Naive thymus-derived CD8-positive, alpha-beta T cell (primary cell): ENCODE measurements at regions not wholly inside any gene's neighbourhood (a gene's known extent, or its start where the extent isn't known, plus 50 kb on each side); places are given as distances from the start of the nearest gene placed in this dataset.

ENCODE experiments used
- ATAC-seq, 2 donors: fragments of 150-1000 bp; cut with Tn5 transposase in 1 of 2; sonication (Bioruptor Pico), chemical (Tn5 transposase) in 1 of 2; 1 replicate in 1 of 2; 2 replicates in 1 of 2; pipeline ENCODE4 v1.10.0; 2021; ENCODE audit warnings: mild to moderate bottlenecking in 2 of 2, moderate library complexity in 2 of 2
- POLR2A ChIA-PET: fragments of 350-600 bp; sonication (Branson Sonifier 250); formaldehyde crosslinking; loops from one replicate; lab custom pipeline; 2021; ENCODE audit warnings: antibody characterized with exemption; lab: Charles Lee
- DNase-seq, 10 donors: peaks; one replicate each; pipeline versions ENCODE4 v3.0.0 to v3.0.0-alpha.2; 2020 to 2022
- H3K27ac Mint-ChIP-seq, 10 donors: one replicate each; pipeline ENCODE4 v1.8.0; 2020 to 2022; ENCODE audit warnings: mild to moderate bottlenecking in 10 of 10, mixed read lengths in 10 of 10, moderate library complexity in 4 of 10, inconsistent platforms in 1 of 10
- H3K27me3 Mint-ChIP-seq, 5 donors: one replicate each; pipeline ENCODE4 v1.8.0; 2021 to 2022; ENCODE audit warnings: mixed read lengths in 5 of 5
- H3K36me3 Mint-ChIP-seq, 3 donors: one replicate each; pipeline ENCODE4 v1.8.0; 2020 to 2022; ENCODE audit warnings: mixed read lengths in 3 of 3, mild to moderate bottlenecking in 2 of 3, inconsistent platforms in 1 of 3
- H3K4me1 Mint-ChIP-seq, 4 donors: one replicate each; pipeline ENCODE4 v1.8.0; 2021 to 2022; ENCODE audit warnings: mixed read lengths in 4 of 4
- H3K4me3 Mint-ChIP-seq, 10 donors: one replicate each; pipeline ENCODE4 v1.8.0; 2020 to 2022; ENCODE audit warnings: mild to moderate bottlenecking in 10 of 10, mixed read lengths in 10 of 10, moderate library complexity in 6 of 10, inconsistent platforms in 1 of 10
- H3K9me3 Mint-ChIP-seq, 9 donors: one replicate each; pipeline ENCODE4 v1.8.0; 2020 to 2022; ENCODE audit warnings: mixed read lengths in 9 of 9, mild to moderate bottlenecking in 3 of 9, inconsistent platforms in 1 of 9, moderate library complexity in 1 of 9

DNA sequence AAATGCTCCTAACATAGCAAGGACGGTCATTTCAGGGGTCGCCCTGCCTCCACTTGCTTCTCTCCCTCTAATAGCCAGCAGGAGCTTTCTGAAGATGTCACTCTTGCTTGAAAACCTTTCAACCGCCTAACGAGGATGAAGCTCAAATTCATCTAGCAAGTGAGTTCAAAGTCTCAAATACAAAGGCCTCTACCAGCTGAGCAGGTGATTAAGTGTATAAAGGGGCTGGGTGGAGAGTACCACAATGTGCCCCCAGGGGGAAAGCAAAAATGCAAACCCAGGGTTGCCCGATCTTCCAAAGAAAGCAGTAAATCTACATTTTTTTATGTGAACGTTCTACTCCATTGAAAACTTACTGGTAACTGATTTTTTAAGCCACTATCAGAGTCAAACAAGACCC lies 50.4 kb upstream of the GRIP2 start:
- Mint-ChIP-seq H3K4me3 (no peak overlapping the region), H3K27ac (no peak overlapping the region), H3K9me3 (no peaks in the 10 kb centered on the region), H3K36me3 (no peaks in the 10 kb centered on the region), H3K27me3 (peaks cover 14 to 79% (median 29%) of the 10 kb centered on the region in 5 donors), H3K4me1 (no peaks in the 10 kb centered on the region)
- ATAC-seq: no peak
- DNase-seq: no peak
- POLR2A ChIA-PET: no interaction called here

DNA sequence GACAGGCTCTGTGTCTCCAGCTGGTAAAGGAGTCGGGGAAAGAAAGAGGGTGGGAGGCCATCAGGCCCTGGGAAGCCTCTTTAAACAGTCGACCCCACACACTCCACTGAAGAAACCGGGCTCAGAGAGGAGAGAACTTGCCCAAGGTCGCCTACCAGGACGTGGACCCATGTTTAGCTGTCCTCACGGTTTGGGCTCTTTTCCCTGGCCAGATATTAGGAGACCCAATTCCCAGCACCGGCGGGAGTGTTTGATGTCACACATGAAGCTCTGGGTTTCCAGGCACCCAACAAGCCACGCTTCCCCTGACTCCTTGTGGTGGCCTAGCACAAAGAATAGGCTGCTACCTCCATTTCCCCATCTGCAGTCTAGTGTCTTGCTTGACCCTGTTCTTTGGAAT lies 52.2 kb upstream of the GRIP2 start:
- DNase-seq: no peak
- no peak overlapping the region for H3K4me3 Mint-ChIP-seq
- no peak overlapping the region for H3K27ac Mint-ChIP-seq
- H3K9me3 Mint-ChIP-seq: peaks cover 0 to 10% (median 0%) of the 10 kb centered on the region in 9 donors
- H3K27me3 Mint-ChIP-seq: peaks cover 24 to 85% (median 34%) of the 10 kb centered on the region in 5 donors
- POLR2A ChIA-PET: no interaction called here
- H3K36me3 Mint-ChIP-seq: peaks cover 0 to 5% (median 0%) of the 10 kb centered on the region in 3 donors
- ATAC-seq: no peak
- no peaks in the 10 kb centered on the region for H3K4me1 Mint-ChIP-seq

DNA sequence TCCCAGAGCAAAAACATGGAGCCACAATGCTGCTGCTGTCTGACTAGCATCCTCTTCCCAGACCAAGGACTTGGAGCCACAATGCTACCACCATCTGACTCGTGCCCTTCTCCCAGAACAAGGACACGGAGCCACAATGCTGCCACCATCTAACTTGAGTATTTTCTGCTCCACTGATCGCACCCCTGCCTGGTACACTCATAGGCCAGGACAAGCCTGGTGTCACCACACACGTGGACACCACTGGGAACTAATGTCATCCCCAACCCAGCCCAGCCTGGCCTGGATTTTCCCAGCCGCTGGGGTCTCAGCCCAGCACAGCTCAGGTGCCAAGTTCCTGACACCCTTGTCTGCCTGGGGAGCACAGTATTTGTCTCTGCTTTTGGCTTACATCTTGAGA lies 52.7 kb upstream of the GRIP2 start:
- Mint-ChIP-seq H3K4me3 (no peak overlapping the region), H3K4me1 (no peaks in the 10 kb centered on the region), H3K36me3 (peaks cover 0 to 5% (median 0%) of the 10 kb centered on the region in 3 donors), H3K9me3 (peaks cover 0 to 10% (median 0%) of the 10 kb centered on the region in 9 donors), H3K27me3 (peaks cover 21 to 82% (median 33%) of the 10 kb centered on the region in 5 donors), H3K27ac (no peak overlapping the region)
- POLR2A ChIA-PET: no interaction called here
- ATAC-seq (no peak), DNase-seq (no peak)

DNA sequence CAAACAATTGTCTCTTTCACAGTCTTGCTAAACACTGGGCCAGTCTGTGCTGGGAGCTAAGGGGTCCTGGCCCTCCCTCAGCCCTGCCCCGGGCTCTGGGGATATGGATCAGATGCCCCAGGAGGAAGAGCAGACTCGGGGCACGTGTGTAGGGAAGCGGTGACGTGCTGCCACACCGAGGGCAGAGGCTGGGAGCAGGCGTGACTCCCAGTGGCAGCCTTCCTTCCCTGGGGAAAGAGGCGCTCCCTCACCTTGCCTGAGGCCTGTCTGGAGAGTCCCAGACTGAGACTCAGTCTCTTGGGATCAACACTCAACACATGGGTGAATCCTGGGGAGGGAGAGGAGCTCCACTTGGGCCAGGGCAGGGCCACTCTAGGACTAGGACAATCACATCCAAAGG lies 54.1 kb upstream of the GRIP2 start:
- DNase-seq: peak in 1 of 10 donors; percentile 15
- no peak for ATAC-seq
- Mint-ChIP-seq H3K36me3 (peaks cover 0 to 13% (median 0%) of the 10 kb centered on the region in 3 donors), H3K27me3 (peaks cover 27 to 82% (median 40%) of the 10 kb centered on the region in 5 donors), H3K4me1 (peaks cover 0 to 10% (median 4%) of the 10 kb centered on the region in 4 donors), H3K27ac (no peak overlapping the region), H3K4me3 (no peak overlapping the region), H3K9me3 (peaks cover 0 to 17% (median 7%) of the 10 kb centered on the region in 9 donors)
- POLR2A ChIA-PET: no interaction called here

DNA sequence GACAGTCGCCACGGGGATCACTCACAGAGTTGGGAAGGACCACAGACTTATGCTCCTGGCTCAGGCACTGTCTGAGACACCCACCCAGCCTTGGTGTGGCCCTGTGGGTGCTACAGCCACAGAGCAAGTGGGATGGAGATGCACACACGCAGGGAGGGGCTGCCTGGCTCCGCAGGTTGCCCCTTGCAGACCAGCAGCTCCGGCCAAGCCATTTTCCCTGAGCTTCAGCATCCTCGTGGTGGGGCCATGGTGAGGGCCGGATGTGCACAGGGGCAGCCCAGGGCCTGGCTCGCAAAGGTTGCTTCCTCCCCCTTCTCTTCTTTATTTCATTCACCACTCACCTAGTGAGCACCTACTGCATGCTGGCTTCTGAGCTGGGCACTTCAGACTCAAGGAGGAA lies 55.4 kb upstream of the GRIP2 start:
- peaks cover 0 to 10% (median 4%) of the 10 kb centered on the region in 4 donors for H3K4me1 Mint-ChIP-seq
- POLR2A ChIA-PET: no interaction called here
- ATAC-seq (no peak), DNase-seq (peak in 1 of 10 donors; percentile 43)
- peaks cover 0 to 25% (median 7%) of the 10 kb centered on the region in 9 donors for H3K9me3 Mint-ChIP-seq
- no peak overlapping the region for H3K4me3 Mint-ChIP-seq
- peaks cover 0 to 13% (median 4%) of the 10 kb centered on the region in 3 donors for H3K36me3 Mint-ChIP-seq
- H3K27me3 Mint-ChIP-seq: peaks cover 33 to 82% (median 50%) of the 10 kb centered on the region in 5 donors
- no peak overlapping the region for H3K27ac Mint-ChIP-seq

DNA sequence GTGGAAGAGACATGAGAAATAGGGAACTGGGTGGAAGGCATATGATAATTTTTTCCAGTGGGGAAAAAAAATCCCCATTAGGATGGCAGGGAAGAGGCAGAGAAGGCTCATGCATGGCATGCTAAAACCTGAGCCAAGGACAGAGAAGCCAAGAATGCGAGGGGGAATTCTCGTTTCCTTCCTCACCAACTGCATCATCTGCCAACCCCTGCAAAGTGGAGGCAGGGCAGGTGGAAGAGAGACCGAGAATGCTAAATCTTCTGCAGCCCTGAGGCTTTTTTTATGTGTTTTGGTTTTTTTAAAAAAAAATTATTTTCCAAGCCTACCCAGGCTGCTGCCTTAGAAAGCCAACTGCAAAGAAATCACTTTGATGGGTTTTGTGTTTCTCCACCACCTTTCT lies 54.3 kb upstream of the CCDC174 start:
- DNase-seq: peak in 1 of 10 donors; percentile 30
- POLR2A ChIA-PET: no interaction called here
- Mint-ChIP-seq H3K36me3 (peaks cover 0 to 18% (median 5%) of the 10 kb centered on the region in 3 donors), H3K4me3 (no peak overlapping the region), H3K9me3 (peaks cover 0 to 25% (median 9%) of the 10 kb centered on the region in 9 donors), H3K4me1 (peaks cover 0 to 10% (median 6%) of the 10 kb centered on the region in 4 donors), H3K27me3 (peaks cover 39 to 83% (median 58%) of the 10 kb centered on the region in 5 donors), H3K27ac (no peak overlapping the region)
- no peak for ATAC-seq

DNA sequence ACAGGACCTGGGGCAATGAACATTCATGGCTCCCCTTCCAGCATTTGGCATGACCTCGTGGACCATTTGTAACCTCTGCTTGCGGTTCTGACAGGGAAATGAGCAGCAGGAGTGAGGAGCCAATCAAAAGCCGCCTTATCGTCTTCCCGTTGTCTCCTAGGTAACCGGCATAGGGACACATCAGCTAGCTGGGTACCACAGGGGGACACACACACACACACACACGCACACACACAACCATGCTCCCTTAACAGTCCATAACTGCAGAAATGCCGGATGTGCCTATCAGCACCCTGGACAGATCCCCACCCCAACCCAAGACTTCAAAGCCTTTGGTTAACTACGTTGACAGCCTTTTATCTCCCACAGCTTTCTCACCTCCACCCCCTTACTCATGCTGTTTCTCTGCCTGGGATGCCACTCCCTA lies 53.4 kb upstream of the CCDC174 start:
- ATAC-seq (peak; percentile 46 to 73), DNase-seq (peak in 9 of 10 donors; percentile 24 to 64 (median 41))
- Mint-ChIP-seq H3K27me3 (peaks cover 39 to 78% (median 56%) of the 10 kb centered on the region in 5 donors), H3K27ac (no peak overlapping the region), H3K4me3 (no peak overlapping the region), H3K36me3 (peaks cover 0 to 19% (median 5%) of the 10 kb centered on the region in 3 donors), H3K4me1 (peaks cover under 1 to 10% (median 6%) of the 10 kb centered on the region in 4 donors), H3K9me3 (peaks cover 0 to 26% (median 9%) of the 10 kb centered on the region in 9 donors)
- POLR2A ChIA-PET: no interaction called here

DNA sequence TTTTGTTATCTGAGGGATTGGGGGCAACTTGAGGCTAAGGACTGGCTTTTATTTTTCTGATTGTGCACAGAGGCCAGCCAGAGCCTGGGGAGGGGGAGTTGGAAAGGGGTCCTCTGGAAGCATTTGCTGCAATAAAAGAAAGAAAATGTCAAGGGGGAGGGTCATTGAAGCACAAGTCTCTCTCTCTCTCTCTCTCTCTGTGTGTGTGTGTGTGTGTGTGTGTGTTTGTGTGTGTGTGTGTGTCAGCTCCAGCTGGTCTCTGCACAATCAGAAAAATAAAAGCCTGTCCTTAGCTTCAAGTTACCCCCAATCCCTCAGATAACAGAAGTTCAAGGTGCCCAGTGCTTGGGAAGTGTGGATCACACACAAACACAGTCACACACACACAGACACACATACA lies 52.1 kb upstream of the CCDC174 start:
- peaks cover 0 to 30% (median 9%) of the 10 kb centered on the region in 9 donors for H3K9me3 Mint-ChIP-seq
- peaks cover 3 to 10% (median 8%) of the 10 kb centered on the region in 4 donors for H3K4me1 Mint-ChIP-seq
- ATAC-seq (no peak), DNase-seq (no peak)
- POLR2A ChIA-PET: no interaction called here
- H3K27ac Mint-ChIP-seq: no peak overlapping the region
- peaks cover 0 to 26% (median 5%) of the 10 kb centered on the region in 3 donors for H3K36me3 Mint-ChIP-seq
- H3K27me3 Mint-ChIP-seq: peaks cover 47 to 78% (median 61%) of the 10 kb centered on the region in 5 donors
- H3K4me3 Mint-ChIP-seq: no peak overlapping the region

DNA sequence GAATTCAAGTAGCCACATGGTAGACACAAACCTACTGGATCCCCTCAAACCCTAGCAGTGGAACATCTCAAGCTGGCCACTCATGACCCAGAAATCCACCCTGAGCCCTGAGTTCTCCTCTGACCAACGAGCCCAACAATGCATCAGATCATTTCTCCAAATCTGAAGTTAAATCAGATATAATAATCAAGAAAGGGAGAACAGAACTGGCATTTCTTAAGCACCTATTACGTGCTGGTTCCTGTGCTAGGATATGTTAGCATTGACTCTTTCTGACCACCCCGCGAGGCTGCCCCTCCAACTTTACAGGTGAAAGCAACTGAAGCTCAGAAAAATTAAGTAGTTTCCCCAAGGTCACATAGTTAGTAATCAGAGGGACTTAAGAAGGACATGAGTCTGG lies 51.5 kb upstream of the CCDC174 start:
- Mint-ChIP-seq H3K36me3 (peaks cover 0 to 26% (median 5%) of the 10 kb centered on the region in 3 donors), H3K4me3 (no peak overlapping the region), H3K9me3 (peaks cover 0 to 30% (median 9%) of the 10 kb centered on the region in 9 donors), H3K27me3 (peaks cover 52 to 84% (median 65%) of the 10 kb centered on the region in 5 donors), H3K4me1 (peaks cover 3 to 10% (median 8%) of the 10 kb centered on the region in 4 donors), H3K27ac (no peak overlapping the region)
- ATAC-seq (no peak), DNase-seq (no peak)
- POLR2A ChIA-PET: no interaction called here

DNA sequence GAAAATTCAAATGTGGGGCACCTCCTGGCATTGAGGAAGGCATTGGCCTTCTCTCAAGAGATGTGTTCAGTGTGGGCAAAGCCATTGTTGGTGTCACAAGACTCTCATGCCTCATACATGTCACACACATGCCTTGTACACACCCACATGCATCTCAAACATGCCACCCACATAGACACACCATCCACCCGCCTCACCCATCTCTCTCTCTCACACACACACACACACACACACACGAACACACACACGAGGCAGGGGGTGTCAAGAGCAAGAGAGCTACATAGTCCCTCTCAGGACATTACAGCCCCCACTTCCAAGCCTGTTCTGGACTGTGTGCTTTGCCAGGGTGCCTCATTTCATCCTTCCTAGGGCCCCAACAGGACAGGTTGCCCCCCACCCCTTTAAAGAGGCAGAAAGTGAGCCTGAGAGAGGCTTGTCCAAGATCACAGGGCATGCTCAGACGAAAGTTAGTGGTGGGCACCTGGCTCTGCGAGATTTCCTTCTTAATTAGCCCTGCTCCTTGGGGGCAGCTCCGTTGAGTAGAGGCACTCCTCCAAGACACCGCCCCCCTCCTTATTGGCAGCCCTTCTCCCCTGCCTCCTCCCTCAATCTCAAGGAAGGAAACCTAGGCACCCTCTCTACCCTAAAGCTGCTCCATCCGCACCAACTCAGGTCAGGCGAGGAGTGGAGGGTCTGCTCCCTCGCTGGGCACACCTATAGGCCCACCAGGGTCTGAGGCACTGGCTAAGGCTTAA lies 50.5 kb upstream of the CCDC174 start:
- Mint-ChIP-seq H3K4me3 (no peak overlapping the region), H3K27ac (no peak overlapping the region), H3K9me3 (peaks cover 0 to 30% (median 9%) of the 10 kb centered on the region in 9 donors), H3K4me1 (peaks cover 3 to 10% (median 8%) of the 10 kb centered on the region in 4 donors), H3K27me3 (peaks cover 52 to 85% (median 69%) of the 10 kb centered on the region in 5 donors), H3K36me3 (peaks cover 0 to 26% (median 5%) of the 10 kb centered on the region in 3 donors)
- POLR2A ChIA-PET: no interaction called here
- ATAC-seq: no peak
- DNase-seq: peak in 1 of 10 donors; percentile 21

DNA sequence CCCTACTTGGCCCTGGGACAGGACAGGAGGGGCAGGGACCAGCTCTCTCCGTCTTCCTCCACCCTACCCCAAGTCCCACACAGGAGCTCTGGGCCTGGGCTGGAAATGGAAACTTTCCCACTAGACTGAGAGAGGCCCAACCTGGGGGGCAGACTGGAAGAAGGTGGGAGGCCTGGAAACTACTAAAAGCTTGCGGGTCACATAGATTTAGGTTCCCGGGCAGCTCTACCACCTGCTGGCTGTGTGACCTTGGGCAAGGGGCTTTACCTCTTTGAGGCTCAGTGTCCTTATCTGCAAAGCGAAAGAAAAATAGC lies 49.9 kb upstream of the CCDC174 start:
- Mint-ChIP-seq H3K4me3 (peak overlapping the region in 3 of 10 donors; percentile 5 to 32 (median 23)), H3K4me1 (peaks cover 3 to 10% (median 8%) of the 10 kb centered on the region in 4 donors), H3K9me3 (peaks cover 0 to 26% (median 9%) of the 10 kb centered on the region in 9 donors), H3K36me3 (peaks cover 0 to 26% (median 5%) of the 10 kb centered on the region in 3 donors), H3K27ac (no peak overlapping the region), H3K27me3 (peaks cover 55 to 85% (median 70%) of the 10 kb centered on the region in 5 donors)
- no peak for ATAC-seq
- no peak for DNase-seq
- POLR2A ChIA-PET: no interaction called here
